Nucleus accumbens (tissue), 56 donors: ENCODE measurements at regions not wholly inside any gene's neighbourhood (a gene's known extent, or its start where the extent isn't known, plus 50 kb on each side); places are given as distances from the start of the nearest gene placed in this dataset.

Experiments
- DNase-seq, 56 donors: peaks; one replicate each; lab custom pipeline; 2025; lab: John Stamatoyannopoulos, UW

DNA sequence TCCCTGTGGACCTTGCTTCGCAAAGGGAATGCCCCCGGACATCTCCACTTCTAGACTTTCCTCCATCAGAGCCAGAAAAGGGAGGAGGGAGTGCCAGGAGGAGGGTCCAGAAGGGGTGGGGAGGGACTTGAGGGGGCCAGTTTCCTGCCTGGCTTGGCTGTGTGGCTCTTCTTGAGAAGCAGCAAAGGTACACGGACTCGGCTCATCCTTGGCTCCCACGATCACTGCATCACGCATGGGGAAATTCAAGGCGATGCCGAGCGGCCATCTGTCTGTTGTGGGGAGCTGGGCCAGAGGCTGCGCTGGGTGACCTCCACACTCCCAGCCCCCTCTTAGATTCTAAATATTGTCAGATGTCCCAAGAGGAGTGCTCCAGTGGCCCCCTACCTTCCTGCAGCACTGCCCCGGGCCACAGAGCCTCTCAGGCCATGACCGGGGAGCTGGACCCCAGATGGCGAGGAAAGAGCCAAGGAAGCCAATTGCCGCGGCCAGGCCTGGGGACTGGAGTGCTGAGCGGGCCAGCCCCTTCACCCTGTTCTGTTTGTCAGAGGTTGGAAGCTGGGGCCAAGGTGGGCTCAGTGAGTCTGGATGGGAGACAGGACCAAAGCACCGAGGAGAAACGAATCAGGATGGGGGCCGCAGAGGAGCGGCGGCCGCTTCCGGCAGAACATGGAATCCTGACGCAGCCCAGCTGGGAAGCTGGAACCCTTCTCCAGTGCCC, 104.5 kb downstream of the RBFOX3 start:
- DNase-seq, result no peak

DNA sequence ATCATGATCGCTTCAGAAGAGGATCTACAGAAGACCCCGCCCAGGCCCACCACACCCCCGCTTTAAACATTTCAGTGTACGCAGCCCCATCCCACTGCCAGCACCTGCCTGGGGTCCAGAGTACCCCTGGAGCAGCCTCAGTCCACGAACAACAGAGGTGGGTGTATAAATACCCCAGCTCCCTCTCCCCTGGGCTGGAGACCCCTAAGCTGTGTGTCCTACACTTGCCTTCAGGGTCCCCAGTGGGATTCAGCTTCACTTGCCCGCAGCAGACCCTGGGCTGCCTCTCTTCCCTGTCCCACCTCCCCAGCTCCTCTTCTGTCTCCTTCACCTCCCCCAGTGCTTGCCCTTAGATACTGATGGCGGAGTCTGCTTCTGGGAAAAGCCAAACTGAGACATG, 105.7 kb downstream of the RBFOX3 start:
- DNase-seq, result no peak

DNA sequence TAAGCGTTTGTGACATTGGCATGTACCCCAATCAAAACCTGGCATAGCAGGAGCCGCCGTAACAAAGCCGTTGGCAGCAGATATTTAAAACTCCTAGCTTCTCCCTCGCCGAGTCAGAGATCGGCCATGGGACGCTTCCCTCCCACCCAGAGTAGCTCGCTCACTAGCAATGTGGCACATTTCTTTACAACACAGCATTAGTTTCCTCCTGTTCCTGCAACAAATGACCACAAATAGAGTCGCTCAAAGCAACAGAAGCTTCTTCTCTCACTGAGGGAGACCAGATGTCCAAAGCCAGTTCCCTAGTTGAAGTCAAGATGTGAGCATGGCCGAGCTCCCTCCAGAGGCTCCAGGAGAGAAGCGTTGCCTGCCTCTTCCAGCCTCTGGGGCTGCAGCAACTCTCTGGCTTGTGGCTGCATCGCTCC, 106.7 kb downstream of the RBFOX3 start:
- no peak for DNase-seq

DNA sequence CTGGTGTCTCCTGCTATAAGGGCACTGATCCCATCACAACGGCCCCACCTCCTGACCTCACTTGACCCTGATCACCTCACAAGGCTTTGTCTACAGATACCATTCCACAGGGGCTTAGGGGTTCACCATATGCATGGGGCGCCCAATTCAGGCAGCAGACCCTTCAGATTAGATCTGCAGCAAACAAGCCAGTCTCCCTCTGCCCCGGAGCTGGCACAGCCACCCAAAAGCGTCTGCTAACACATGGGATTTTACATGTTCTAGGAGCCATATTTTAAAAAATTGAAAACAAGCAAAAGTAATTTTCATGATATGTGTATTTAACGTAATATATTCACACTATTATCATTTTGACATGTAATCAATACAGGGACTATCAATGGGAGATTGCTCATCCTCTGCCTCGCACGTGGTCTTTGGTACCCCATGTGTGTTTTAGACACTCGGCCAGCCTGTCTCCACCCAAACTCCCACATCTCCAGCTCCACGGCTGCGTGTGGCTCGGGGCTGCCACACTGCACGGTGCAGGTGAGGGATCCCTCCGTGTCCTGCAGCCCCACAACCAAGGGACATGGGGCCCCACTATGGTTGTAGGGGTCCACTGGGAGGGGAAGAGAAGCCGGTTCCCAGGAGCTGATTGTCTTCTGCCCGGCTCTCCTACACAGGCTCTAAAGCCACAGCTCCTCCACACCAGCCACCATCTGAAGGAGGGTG, 107.6 kb downstream of the RBFOX3 start:
- no peak for DNase-seq

DNA sequence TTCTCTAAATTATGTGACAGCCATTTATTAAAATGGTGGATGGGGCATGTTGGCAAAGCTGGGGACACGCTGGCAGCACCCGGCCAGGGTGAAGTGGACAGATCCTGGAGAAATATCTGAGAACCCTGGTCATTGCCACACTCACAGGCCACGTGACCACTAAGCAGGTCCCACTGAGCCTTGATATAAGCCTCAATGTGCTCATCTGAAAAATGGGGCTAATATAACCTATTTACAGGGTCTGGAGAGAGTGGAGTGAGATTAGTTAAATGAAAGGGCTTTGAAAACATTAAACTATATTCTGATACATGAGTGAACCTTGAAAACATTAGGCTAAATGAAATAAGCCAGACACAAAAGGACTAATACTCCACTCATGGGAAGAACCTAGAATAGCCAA, 108.9 kb downstream of the RBFOX3 start:
- DNase-seq, result no peak

GRCh38 chr17:79500745-79501618, 109.9 kb downstream of the RBFOX3 start:
- DNase-seq, result peak in 8 of 56 donors; percentile 6 to 31 (median 14)

- no peak for DNase-seq
Observed at GRCh38 chr17:79498854-79499253, 112.0 kb downstream of the RBFOX3 start.

GRCh38 chr17:79497777-79498348, 113.0 kb downstream of the RBFOX3 start:
- no peak for DNase-seq

DNA sequence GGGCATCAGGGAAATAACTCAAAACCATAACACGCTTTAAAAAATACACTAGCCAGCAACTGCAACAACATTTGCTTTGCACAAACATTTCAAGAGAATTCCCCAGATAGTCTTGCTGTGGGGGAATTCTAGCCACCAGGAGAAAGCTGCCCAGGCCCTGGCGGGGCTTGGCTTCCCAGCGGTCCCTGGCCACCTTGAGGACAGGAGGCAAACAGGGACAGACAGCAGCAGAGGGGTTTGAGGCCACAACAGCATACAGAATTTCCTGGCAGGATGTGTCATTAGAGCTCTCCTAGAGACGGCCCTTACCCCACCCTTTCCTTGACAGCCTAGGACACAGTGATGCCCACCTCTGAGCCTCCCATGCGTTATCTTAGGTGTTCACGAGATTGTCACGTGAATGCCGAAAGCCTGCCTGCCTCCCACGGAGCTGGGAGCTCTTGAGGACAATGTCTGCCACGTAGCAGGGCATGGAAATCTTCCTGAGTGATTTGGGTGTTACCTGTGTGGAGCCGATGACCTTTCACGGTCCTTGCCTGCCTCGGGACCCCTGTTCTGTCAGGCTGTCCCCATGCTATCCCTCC, 114.3 kb downstream of the RBFOX3 start:
- peak in 2 of 56 donors; percentile 2 to 13 for DNase-seq

DNA sequence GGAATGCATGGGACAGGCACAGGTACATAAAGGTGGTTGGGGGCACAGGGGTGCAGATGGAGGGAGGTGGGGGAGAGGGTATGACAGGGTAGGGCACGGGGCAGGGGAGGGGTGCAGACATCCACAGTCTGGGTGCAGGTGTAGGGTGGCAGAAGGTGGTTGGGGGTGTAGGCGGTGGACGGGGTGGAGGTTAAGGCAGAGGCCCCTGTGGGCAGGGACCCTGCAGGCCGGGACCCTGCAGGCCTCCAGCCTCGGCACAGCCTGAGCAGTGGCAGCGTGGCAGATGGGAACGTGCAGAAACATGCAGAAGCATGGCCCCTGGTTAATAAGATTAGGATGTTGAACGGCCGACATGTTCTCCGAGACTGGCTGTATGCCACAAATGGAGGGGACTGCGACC, 115.2 kb downstream of the RBFOX3 start:
- DNase-seq, result no peak

- no peak for DNase-seq
Observed at GRCh38 chr17:79491006-79491405, 119.8 kb downstream of the RBFOX3 start.

DNA sequence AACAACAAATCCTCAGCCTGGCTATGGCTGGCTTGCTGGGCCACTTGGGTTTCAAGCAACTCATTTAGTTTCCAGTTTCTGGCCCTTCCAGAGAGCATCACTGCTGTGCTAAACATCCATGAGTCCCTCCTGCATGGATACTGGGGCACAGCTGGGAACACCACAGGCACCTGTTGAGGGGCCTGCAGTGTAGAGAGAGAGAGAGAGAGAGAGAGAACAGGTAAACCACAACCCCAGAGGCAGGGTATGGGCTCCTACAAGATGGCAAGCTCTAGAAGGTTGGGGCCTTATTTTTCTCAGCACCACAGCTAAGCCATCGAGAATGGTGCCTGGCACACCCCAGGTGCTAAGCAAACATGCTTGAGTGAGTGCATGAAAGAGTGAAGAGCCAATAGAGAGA, 120.3 kb downstream of the RBFOX3 start:
- no peak for DNase-seq

DNA sequence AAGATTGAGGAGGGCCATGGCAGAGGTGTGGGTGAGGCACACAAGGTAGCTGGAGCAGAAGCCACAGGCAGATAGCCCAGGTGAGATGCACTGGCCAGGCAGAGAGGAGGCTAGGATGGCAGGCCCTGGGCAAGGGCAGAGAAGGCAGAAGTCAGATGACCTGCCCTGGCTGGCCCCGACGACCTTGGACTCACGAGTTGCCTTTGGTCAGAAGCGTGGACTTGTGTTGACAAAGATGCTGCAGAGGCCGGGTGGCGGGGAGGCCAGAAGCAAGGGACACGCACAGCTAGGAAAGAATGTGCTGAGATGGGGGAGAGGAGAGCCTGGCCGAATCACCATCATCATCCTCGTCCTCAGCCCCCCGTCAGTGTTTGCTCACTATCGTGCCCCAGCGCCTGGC, 123.7 kb downstream of the RBFOX3 start:
- no peak for DNase-seq

- no peak for DNase-seq
Observed at GRCh38 chr17:79485991-79486390, 124.9 kb downstream of the RBFOX3 start.

DNA sequence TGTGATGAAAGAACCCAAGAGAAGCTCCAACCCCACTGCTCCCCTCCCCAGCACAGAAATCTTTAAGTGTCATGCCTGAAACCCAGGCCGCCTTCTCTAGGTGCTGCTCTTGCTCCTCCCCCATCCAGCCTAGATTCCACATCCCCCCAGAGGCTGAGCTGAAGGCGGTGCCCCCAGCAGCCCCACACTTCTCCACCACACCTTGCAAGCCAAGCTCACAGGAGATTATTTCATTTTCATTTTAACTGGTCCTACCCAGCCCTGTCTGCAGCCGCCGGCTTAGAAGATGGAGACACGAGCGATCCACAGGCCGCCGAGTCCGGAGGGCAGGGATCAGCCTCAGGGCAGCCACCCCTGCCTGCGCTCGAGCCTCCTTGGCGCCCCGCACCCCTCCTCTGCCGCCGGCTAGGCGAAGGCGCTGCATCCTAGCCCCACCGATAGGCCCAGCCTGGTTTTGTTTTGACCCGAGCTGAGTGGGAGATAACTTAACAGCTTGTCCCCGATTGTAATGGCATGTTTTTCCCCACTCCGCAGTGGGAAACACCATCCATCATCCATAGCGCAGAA, 125.3 kb downstream of the RBFOX3 start:
- DNase-seq, result peak in 4 of 56 donors; percentile 9 to 19 (median 16)

DNA sequence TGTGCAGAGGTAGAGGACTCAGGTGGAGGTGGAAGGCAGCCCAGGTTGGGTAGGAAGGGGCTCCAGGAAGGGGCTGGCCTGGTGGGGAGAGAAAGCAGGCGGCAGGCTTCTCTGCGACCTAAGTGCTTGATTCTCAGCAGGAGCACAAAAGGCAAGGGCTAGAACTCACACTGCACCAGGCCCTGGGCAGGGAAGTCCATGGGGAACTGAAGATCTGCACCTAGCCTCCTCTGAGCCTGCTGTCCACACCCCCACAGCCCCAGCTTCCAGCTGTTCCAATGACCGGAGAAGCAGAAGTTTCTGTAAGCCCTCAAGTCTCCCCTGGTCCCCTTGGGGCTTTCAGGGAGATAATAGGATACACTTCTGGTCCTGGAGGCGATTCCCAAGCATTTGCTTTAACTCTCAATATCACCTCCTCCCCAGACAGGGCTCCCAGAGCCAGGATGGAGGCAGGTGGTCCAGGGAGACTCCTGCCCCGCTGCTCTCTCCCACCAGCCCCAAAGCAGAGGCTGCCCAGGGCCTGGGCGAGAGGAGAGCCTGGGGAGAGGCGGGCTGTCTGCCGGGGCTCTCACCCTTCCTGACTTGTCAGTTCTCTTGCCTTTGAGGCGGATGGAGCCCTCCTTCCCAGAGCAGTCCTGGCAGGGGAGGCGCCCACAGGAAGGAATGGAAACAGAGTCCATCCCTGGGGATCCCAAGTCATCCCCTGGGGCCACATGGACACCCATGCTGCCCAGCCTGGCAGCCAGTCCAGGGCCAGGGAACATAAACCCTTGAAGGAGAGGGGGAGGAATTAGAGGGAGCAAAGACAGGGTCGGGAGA, 126.0 kb downstream of the RBFOX3 start:
- DNase-seq, result no peak

- no peak for DNase-seq
Observed at GRCh38 chr17:79483842-79484241, 127.0 kb downstream of the RBFOX3 start.

DNA sequence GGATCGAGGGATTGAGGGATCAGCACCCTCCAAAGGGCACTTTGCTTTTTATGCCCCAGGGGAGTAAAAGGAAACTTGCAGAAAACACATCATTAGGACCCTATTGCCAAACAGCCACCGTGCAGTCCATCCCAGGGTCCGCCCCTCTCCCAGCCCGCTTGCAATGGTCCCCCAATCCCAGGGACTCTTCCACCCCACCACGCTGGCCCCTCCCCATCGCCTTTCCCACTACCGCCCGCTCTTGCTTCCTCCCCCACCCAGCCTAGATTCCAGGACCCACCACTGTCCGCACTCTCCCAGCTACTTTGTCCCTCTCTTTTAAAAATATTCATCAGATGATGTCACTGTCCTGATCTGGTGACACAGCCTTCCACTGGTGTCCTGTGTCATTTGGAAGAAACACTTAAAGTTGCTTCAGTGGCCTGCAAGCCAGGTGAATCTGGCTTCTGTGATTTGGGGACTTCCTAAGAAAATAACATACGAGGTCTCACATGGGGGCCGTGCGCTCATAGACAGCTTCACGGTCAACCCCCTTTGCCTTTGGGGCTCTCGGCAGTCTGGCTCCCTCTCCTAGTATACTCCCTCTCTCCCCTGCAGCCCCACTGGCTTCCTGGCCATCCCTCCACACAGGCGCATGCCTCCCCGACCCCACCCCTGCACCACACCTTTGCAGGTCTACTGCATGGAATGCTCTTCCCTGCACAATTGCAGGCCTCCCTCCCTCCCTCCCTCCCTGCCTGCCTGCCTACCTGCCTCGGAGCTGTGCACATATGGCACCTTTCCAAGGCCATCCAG, 127.9 kb downstream of the RBFOX3 start:
- no peak for DNase-seq
